GM10266 (cell line): ENCODE measurements at regions not wholly inside any gene's neighbourhood (a gene's known extent, or its start where the extent isn't known, plus 50 kb on each side); places are given as distances from the start of the nearest gene placed in this dataset.

Experiments used
- DNase-seq: peaks from one replicate; pipeline ENCODE4 v3.0.0; 2012; ENCODE audit errors: extremely low spot score
- TF ChIP-seq, protein P1 (sequence below): IDR thresholded peaks from 2 replicates; pipeline ENCODE4 v1.5.1; 2012; ENCODE audit warnings: mild to moderate bottlenecking, low read depth; ENCODE audit not compliant: control insufficient read depth, insufficient read depth; ENCODE audit errors: missing control alignments

DNA sequence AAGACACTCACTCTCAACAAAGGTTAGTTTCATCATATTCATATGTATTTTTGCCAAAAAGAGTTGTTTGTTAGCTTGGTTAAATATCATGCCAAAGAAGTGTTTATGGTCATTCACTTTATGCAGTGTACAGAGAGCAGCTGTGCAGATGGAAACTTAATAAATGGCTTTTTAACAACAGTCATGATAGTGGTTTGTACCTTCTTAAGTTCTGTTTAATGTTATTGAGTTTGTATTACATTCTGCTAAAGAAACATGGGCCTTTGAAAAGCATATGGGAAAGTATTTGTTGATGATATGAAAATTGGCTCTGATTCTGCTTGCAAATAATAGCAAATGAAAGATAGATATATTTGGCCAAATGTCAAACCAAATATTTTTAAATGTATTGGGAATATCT, 607.3 kb downstream of the NCAM2 start:
- TF ChIP-seq, protein P1, sequence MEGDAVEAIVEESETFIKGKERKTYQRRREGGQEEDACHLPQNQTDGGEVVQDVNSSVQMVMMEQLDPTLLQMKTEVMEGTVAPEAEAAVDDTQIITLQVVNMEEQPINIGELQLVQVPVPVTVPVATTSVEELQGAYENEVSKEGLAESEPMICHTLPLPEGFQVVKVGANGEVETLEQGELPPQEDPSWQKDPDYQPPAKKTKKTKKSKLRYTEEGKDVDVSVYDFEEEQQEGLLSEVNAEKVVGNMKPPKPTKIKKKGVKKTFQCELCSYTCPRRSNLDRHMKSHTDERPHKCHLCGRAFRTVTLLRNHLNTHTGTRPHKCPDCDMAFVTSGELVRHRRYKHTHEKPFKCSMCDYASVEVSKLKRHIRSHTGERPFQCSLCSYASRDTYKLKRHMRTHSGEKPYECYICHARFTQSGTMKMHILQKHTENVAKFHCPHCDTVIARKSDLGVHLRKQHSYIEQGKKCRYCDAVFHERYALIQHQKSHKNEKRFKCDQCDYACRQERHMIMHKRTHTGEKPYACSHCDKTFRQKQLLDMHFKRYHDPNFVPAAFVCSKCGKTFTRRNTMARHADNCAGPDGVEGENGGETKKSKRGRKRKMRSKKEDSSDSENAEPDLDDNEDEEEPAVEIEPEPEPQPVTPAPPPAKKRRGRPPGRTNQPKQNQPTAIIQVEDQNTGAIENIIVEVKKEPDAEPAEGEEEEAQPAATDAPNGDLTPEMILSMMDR = no peak
- DNase-seq = no peak

DNA sequence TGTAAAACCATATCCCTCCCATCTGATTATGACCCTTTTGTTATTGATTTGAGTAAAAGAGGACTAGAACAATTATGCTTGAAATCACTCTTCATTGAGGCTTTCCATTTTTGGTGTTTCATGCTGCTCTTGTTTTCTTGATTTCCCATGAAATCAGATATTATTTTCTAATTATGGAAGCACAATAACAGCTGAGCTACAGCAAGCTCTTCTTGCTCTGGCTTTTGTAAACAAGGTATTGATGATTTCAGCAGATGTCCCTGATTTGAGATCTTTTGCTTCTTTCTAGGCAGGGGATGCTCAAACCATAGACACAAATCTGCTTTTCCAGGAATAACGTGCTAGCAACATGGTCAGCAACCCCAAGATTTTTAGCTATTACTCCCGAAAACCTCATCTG, 607.8 kb downstream of the NCAM2 start:
- TF ChIP-seq, protein P1 = no peak
- DNase-seq = no peak

GRCh38 chr21:21612466-21612865, 614.3 kb downstream of the NCAM2 start:
- TF ChIP-seq, protein P1 = no peak
- DNase-seq = no peak

GRCh38 chr21:21614966-21615365, 616.8 kb downstream of the NCAM2 start:
- TF ChIP-seq, protein P1 = no peak
- DNase-seq = no peak

GRCh38 chr21:21622460-21623234, 624.4 kb downstream of the NCAM2 start:
- no peak for DNase-seq
- TF ChIP-seq, protein P1 = no peak

GRCh38 chr21:21624674-21625073, 626.5 kb downstream of the NCAM2 start:
- TF ChIP-seq, protein P1 = no peak
- DNase-seq = no peak

- no peak for DNase-seq
Observed at GRCh38 chr21:21631961-21632360, 633.8 kb downstream of the NCAM2 start.

More at GRCh38 chr21:21631961-21632360, 633.8 kb downstream of the NCAM2 start:
- TF ChIP-seq, protein P1 = no peak
